CD4-positive, alpha-beta T cell (primary cell): ENCODE measurements at regions not wholly inside any gene's neighbourhood (a gene's known extent, or its start where the extent isn't known, plus 50 kb on each side); places are given as distances from the start of the nearest gene placed in this dataset.

Experiments
- ATAC-seq: fragments of 200-7000 bp; cut with Tn5 transposase; one replicate; pipeline ENCODE4 v1.10.0; 2022; ENCODE audit warnings: mild to moderate bottlenecking; ENCODE audit not compliant: poor library complexity
- CTCF ChIA-PET: fragments of 350-600 bp; sonication (Branson Sonifier 250); formaldehyde crosslinking; loops from one replicate; lab custom pipeline; 2021; ENCODE audit warnings: antibody characterized with exemption, inconsistent platforms; lab: Charles Lee
- POLR2A ChIA-PET: fragments of 350-600 bp; sonication (Branson Sonifier 250); formaldehyde crosslinking; loops from one replicate; lab custom pipeline; 2021; ENCODE audit warnings: antibody characterized with exemption, inconsistent platforms; lab: Charles Lee
- DNase-seq, 14 experiments: peaks; one replicate each; pipeline ENCODE4 v3.0.0-alpha.2; 2013 to 2020; ENCODE audit warnings: mixed read lengths in 2 of 14
- H3K27ac ChIP-seq, 2 donors: one replicate each; pipeline versions ENCODE4 v1.5.1 to v1.7.0; 2013; ENCODE audit warnings: low read length in 2 of 2, low read depth in 1 of 2, mild to moderate bottlenecking in 1 of 2
- H3K27me3 ChIP-seq, 2 experiments: 1 replicate in 1 of 2; 2 replicates in 1 of 2; pipeline versions ENCODE4 v1.6.1 to v1.7.0; 2013; ENCODE audit warnings: low read length in 2 of 2, control low read depth in 1 of 2, mild to moderate bottlenecking in 1 of 2, moderate library complexity in 1 of 2; ENCODE audit not compliant: insufficient read depth in 2 of 2, control insufficient read depth in 1 of 2
- H3K36me3 ChIP-seq: one replicate; pipeline ENCODE4 v1.6.1; 2013; ENCODE audit warnings: low read length, control low read depth; ENCODE audit not compliant: insufficient read depth
- H3K4me1 ChIP-seq: one replicate; pipeline ENCODE4 v1.6.1; 2013; ENCODE audit warnings: low read length, control low read depth; ENCODE audit not compliant: insufficient read depth
- H3K4me3 ChIP-seq: one replicate; pipeline ENCODE4 v1.5.1; 2013; ENCODE audit warnings: mild to moderate bottlenecking, low read length, moderate library complexity
- H3K9me3 ChIP-seq, 2 experiments: 1 replicate in 1 of 2; 2 replicates in 1 of 2; pipeline versions ENCODE4 v1.6.1 to v1.7.0; 2013; ENCODE audit warnings: low read length in 2 of 2, mild to moderate bottlenecking in 2 of 2, control low read depth in 1 of 2, moderate library complexity in 1 of 2; ENCODE audit not compliant: control insufficient read depth in 1 of 2, insufficient read depth in 1 of 2
- H3K27ac Mint-ChIP-seq: one replicate; pipeline ENCODE4 v1.8.0; 2020; ENCODE audit warnings: mixed read lengths
- H3K27me3 Mint-ChIP-seq: one replicate; pipeline ENCODE4 v1.8.0; 2021; ENCODE audit warnings: mixed read lengths
- H3K36me3 Mint-ChIP-seq: one replicate; pipeline ENCODE4 v1.8.0; 2021; ENCODE audit warnings: low read depth, mixed read lengths
- H3K4me1 Mint-ChIP-seq: one replicate; pipeline ENCODE4 v1.8.0; 2021; ENCODE audit warnings: low read depth, mixed read lengths
- H3K4me3 Mint-ChIP-seq: one replicate; pipeline ENCODE4 v1.8.0; 2020; ENCODE audit warnings: mild to moderate bottlenecking, mixed read lengths
- H3K9me3 Mint-ChIP-seq: one replicate; pipeline ENCODE4 v1.8.0; 2020; ENCODE audit warnings: mixed read lengths
- CTCF ChIP-seq: fragments of 200-600 bp; IDR thresholded peaks from one replicate; pipeline ENCODE4 v1.8.0; 2022; ENCODE audit warnings: antibody characterized with exemption, mild to moderate bottlenecking
- intact Hi-C, 2 experiments: fragments of 100-400 bp; cut with DNase I in 1 of 2; cut with micrococcal nuclease in 1 of 2; formaldehyde crosslinking; loops; one replicate each; pipeline versions ENCODE4 v1.15.1 to v1.9.0; 2023 to 2025; cut with DNase I, micrococcal nuclease

GRCh38 chr5:164296603-164297080 is 791.2 kb downstream of the MAT2B start:
- TF ChIP-seq CTCF: no peak

GRCh38 chr5:164298165-164298564 is 792.7 kb downstream of the MAT2B start:
- Histone ChIP-seq H3K27me3 (no peaks in the 10 kb centered on the region), H3K4me1 (no peaks in the 10 kb centered on the region), H3K9me3 (peaks cover 0 to 5% of the 10 kb centered on the region in 2 experiments), H3K36me3 (no peaks in the 10 kb centered on the region), H3K27ac (no peak overlapping the region), H3K4me3 (no peak overlapping the region)
- DNase-seq: no peak
- H3K4me3 Mint-ChIP-seq: no peak overlapping the region
- ChIA-PET POLR2A (no interaction called here), CTCF (no interaction called here)
- no peak for ATAC-seq
- no peak for TF ChIP-seq CTCF
- H3K27ac Mint-ChIP-seq: no peak overlapping the region
- intact Hi-C loops: no loop called here
- no peaks in the 10 kb centered on the region for H3K27me3 Mint-ChIP-seq
- H3K36me3 Mint-ChIP-seq: no peaks in the 10 kb centered on the region
- no peaks in the 10 kb centered on the region for H3K4me1 Mint-ChIP-seq
- peaks cover 4% of the 10 kb centered on the region for H3K9me3 Mint-ChIP-seq

More at GRCh38 chr5:164296603-164297080, 791.2 kb downstream of the MAT2B start:
- no peak overlapping the region for H3K4me3 ChIP-seq
- H3K4me1 ChIP-seq: no peaks in the 10 kb centered on the region
- no peaks in the 10 kb centered on the region for H3K27me3 ChIP-seq
- H3K27ac Mint-ChIP-seq: no peak overlapping the region
- POLR2A ChIA-PET: no interaction called here
- intact Hi-C loops: no loop called here
- H3K9me3 Mint-ChIP-seq: peaks cover 4% of the 10 kb centered on the region
- H3K27ac ChIP-seq: no peak overlapping the region
- H3K36me3 Mint-ChIP-seq: no peaks in the 10 kb centered on the region
- H3K27me3 Mint-ChIP-seq: no peaks in the 10 kb centered on the region
- H3K9me3 ChIP-seq: peaks cover 0 to 5% of the 10 kb centered on the region in 2 experiments
- H3K4me1 Mint-ChIP-seq: no peaks in the 10 kb centered on the region
- ATAC-seq (no peak), DNase-seq (no peak)
- H3K4me3 Mint-ChIP-seq: no peak overlapping the region
- no peaks in the 10 kb centered on the region for H3K36me3 ChIP-seq
- CTCF ChIA-PET: no interaction called here

GRCh38 chr5:164300295-164300694 is 794.9 kb downstream of the MAT2B start:
- intact Hi-C loops: no loop called here
- DNase-seq (no peak), ATAC-seq (no peak)
- H3K4me3 Mint-ChIP-seq: no peak overlapping the region
- no peaks in the 10 kb centered on the region for H3K36me3 Mint-ChIP-seq
- peaks cover 0 to 5% of the 10 kb centered on the region in 2 experiments for H3K9me3 ChIP-seq
- no peak overlapping the region for H3K27ac ChIP-seq
- no peaks in the 10 kb centered on the region for H3K4me1 ChIP-seq
- peaks cover 4% of the 10 kb centered on the region for H3K9me3 Mint-ChIP-seq
- no peaks in the 10 kb centered on the region for H3K27me3 ChIP-seq
- no peaks in the 10 kb centered on the region for H3K4me1 Mint-ChIP-seq
- no peak overlapping the region for H3K27ac Mint-ChIP-seq
- POLR2A ChIA-PET: no interaction called here
- CTCF ChIA-PET: no interaction called here
- H3K4me3 ChIP-seq: no peak overlapping the region
- no peaks in the 10 kb centered on the region for H3K27me3 Mint-ChIP-seq
- H3K36me3 ChIP-seq: no peaks in the 10 kb centered on the region
- TF ChIP-seq CTCF: no peak
